HG02943 (cell line): ENCODE measurements at regions not wholly inside any gene's neighbourhood (a gene's known extent, or its start where the extent isn't known, plus 50 kb on each side); places are given as distances from the start of the nearest gene placed in this dataset.
"Not testable (repeated sequence)": the region's sequence is repeated elsewhere in the genome, so short reads cannot be mapped to it uniquely, and the experiment has no call there.

ENCODE experiments used
- ATAC-seq: cut with Tn5 transposase; IDR thresholded peaks from one replicate; pipeline ENCODE4 v1.9.1; 2021; ENCODE audit warnings: mild to moderate bottlenecking, low read depth, moderate library complexity; ENCODE audit not compliant: unreplicated experiment

DNA sequence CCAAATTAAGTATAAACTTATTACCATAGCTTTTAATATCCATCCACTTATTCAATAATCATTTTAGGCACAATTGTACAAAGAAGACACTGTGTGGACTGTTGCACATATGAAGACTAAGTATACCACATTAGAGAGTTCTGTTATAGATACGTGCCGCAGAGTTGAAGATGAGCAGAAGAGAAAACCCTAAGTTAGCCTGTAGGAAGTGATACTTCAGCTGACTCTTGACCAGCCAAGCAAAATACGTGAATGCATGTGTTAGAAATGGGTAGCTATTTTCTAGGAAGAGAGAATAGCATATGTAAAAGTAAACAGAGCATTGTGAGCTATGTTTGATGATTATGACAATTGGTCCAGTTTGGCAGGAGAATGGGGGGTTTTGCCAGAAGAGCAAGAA, 272.0 kb upstream of the ATP11B start:
- no peak for ATAC-seq

DNA sequence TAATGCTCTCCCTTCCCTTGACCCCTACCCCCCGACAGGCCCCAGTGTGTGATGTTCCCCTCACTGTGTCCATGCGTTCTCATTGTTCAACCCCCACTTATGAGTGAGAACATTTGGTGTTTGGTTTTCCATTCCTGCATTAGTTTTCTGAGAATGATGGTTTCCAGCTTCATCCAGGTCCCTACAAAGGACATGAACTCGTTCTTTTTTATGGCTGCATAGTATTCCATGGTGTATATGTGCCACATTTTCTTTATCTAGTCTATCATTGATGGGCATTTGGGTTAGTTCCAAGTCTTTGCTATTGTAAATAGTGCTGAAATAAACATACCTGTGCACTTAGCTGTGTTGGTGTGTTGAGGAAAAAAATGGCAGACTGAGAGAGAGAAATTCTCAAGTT, 269.9 kb upstream of the ATP11B start:
- ATAC-seq = not testable (repeated sequence)

- no peak for ATAC-seq
Observed at GRCh38 chr3:182523836-182524235, 269.5 kb upstream of the ATP11B start.

DNA sequence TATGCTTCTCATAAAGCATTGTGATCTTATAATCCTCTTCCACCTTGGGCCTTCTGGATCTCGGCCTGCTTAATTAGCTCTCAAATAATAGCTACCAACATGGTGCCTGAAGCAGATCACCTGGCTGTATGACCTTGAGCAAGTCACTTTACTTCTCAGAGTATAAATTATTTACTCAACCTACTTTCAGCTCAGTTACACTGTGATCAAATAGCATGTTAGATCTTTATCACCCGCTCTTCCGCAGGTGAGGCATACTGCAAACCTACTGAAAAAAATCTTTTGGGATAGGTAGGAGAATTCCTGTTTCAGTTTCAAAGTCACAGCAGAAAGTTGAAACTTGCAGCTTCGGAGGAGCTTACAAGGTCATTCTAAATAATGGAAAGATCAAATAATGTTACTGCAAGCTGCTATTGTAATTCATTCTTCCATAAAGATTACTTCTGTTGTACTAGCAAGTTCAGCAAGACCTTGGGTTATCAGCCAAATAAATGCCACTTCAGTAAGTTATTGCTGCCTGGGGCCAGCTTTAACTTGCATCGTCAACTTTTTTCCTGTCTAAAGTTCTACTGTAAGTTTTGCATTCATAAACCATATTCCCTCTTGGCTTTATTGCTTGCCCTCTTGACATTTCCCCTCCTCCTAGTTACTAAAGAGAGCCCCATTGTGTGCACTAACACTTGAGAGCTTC, 268.4 kb upstream of the ATP11B start:
- ATAC-seq = no peak

GRCh38 chr3:182525766-182526374, 267.4 kb upstream of the ATP11B start:
- ATAC-seq = no peak

DNA sequence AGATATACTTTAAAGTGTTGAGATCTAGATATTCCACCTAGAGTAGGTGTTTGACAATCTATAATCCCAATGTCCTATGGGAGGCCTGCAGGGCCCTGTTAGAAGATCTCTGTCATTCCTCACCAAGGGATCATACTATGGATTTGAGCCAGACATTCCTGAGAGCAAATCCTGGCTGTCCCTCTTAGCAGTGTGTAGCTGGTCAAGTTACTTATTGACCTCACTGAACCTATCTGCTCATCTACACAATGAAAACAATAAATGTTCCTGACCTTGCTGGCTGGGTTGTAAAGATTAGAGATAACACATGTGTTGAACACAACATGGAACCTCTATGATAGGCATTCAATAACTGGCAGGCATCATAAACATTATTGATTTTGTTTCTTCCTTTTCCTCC, 265.6 kb upstream of the ATP11B start:
- ATAC-seq = no peak

DNA sequence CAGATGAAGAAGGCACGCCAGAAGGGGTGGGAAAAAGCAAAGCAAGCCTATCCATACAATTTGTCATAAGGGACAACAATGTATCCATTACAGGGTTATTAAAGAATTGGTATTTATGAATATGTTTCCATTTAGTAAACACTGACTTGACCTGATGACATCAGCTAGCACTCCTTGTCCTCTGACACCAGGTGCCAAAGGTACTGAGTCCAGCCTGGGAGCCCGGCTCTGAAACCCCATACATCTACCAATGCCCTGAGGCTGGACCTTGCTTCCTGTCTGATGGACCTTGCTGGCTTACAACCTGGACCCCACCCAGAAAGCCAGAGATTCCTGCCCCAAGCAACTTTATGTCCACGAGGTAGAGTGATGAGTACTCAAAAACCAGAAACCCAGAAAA, 263.0 kb upstream of the ATP11B start:
- no peak for ATAC-seq

GRCh38 chr3:182533394-182533793, 259.9 kb upstream of the ATP11B start:
- ATAC-seq = no peak

- no peak for ATAC-seq
Observed at GRCh38 chr3:182544542-182544941, 248.8 kb upstream of the ATP11B start.

- ATAC-seq = no peak
Observed at GRCh38 chr3:182562274-182562673, 231.0 kb upstream of the ATP11B start.

- no peak for ATAC-seq
Observed at GRCh38 chr3:182565916-182566796, 227.1 kb upstream of the ATP11B start.

DNA sequence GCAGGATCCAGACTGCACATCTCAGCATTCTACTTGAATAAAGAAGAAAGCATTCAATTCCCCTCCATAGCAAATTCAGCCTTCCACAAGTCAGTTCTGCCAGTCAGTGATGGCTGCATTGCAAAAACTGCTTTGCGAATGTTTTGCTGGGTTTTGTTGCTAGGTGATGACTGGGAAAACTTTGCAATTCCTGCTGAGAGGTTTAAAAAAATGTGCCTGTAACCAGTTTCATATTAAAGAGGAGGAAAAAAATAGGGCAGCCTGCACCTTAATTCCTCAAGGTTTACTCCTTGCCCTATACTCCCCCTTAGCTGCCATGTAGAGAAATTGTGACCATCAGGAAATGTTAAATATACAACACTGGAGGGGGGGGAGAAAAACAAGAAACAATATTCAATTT, 225.6 kb upstream of the ATP11B start:
- ATAC-seq = no peak

DNA sequence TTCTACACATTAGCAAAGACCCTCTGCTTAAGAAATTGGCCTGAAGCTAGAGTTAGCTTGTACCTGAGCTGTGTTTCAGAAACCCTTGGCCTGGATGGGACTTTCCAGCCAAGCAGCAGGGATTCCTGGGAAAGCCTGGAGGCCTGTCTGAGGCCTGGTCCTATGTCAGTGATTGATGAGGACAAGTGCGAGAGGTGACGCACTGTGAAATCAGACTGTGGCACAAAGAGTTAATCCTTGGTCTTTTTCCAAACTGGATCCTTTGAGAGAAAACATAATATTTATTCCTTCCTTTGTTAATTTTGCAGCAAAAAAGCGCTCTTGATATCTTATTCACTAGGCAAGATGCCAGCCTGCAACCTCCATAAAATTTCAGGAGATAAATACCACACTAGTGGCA, 225.0 kb upstream of the ATP11B start:
- no peak for ATAC-seq

- ATAC-seq = no peak
Observed at GRCh38 chr3:182568876-182569275, 224.4 kb upstream of the ATP11B start.

- no peak for ATAC-seq
Observed at GRCh38 chr3:182570946-182571594, 222.2 kb upstream of the ATP11B start.

DNA sequence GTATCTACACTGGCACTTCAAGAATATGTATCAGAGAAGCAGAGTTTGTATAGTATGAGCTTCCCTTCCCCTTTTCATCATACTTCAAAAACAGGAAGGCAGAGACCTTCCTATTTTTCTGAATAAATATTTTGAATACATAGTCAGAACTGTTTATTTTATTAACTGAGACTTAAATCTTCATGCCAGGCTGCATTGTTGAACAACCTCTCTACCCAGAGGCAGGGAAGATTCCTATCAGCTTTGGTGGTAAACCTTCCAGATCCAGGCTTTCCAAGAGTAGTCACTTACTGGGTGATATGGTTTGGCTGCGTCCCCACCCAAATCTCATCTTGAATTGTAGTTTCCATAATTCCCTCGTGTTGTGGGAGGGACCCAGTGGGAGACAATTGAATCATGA, 217.4 kb upstream of the ATP11B start:
- ATAC-seq = no peak

DNA sequence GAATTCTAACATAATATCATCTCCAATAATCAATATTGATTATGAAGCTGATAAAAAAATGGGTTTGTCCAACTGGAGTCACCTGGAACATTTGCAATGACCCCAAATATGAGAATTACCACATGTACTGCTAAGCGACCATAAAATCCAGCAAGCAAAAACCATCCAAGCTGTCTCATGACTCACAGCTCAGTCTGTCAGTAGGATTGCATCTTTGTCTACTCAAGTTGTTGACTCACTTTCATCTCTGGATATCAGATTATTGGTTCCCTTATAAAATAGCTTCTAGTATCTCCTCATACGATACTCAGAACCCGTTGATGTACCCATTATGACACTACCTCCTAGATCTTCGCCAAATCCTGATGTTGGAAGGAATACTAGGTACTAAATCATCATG, 209.8 kb upstream of the ATP11B start:
- no peak for ATAC-seq

GRCh38 chr3:182585532-182586150, 207.7 kb upstream of the ATP11B start:
- no peak for ATAC-seq

GRCh38 chr3:182592747-182593146, 200.6 kb upstream of the ATP11B start:
- ATAC-seq = no peak

DNA sequence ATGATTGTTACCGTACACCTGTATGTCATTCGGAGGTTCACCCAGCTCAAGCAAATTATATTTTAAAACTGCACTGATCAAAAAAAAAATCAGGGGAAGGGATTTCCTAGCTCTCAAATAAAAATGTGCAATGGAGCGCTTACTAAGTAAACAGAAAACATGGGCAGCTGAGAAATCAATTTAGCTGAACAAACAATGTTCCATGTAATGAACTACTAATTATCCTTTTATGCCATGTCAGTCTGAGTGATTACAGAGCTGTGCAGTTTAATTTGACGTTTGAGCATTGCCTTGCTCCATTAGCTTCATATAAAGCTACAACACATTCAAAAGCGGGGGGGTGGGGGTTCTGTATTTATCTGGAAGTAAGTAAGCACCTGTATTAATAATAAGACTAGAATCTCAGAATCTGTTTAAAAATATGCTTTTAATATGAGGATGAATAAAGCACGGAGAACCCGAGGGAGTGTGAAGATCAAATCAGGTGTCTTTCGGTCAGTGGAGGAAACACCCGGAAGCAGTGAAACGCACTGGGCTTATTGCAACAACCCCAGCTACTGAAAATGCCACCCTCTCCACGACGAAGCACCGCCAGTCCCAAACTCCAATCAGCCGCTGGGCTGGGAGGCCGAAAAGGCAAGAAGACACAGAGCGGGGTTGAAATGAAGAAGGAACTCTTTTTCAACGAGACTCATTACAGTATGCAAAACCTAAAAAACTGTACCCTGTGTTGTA, 196.5 kb upstream of the ATP11B start:
- no peak for ATAC-seq
